ENCODE measurements at regions not wholly inside any gene's neighbourhood (a gene's known extent, or its start where the extent isn't known, plus 50 kb on each side); places are given as distances from the start of the nearest gene placed in this dataset.

DNA sequence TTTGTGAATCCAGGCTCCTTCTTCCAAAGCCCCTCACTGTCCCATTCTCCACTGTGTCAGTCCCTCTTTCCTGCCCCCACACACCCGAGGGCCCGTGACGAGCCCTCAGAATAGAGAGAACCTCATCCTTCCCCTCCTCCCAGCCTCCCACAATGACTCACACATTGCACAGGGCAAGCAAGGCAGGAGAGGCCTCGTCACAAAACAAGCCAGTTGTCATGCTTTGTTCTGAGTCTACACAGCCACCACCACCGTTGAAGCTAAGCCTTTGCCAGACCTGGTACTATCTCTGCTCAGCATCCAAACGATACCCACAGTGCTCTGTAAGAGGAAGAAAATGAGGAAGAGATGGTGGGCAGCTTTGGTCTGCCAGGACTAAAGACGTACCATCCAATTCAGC lies 142.2 kb upstream of the ZNF366 start:
- no peak for TF ChIP-seq POLR2A (IDR thresholded peaks at IDR 0.05)
- TF ChIP-seq, protein P1, sequence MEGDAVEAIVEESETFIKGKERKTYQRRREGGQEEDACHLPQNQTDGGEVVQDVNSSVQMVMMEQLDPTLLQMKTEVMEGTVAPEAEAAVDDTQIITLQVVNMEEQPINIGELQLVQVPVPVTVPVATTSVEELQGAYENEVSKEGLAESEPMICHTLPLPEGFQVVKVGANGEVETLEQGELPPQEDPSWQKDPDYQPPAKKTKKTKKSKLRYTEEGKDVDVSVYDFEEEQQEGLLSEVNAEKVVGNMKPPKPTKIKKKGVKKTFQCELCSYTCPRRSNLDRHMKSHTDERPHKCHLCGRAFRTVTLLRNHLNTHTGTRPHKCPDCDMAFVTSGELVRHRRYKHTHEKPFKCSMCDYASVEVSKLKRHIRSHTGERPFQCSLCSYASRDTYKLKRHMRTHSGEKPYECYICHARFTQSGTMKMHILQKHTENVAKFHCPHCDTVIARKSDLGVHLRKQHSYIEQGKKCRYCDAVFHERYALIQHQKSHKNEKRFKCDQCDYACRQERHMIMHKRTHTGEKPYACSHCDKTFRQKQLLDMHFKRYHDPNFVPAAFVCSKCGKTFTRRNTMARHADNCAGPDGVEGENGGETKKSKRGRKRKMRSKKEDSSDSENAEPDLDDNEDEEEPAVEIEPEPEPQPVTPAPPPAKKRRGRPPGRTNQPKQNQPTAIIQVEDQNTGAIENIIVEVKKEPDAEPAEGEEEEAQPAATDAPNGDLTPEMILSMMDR (IDR thresholded peaks at IDR 0.05): no peak

Measured in lower leg skin (tissue), 3 donors.